ENCODE measurements at regions not wholly inside any gene's neighbourhood (a gene's known extent, or its start where the extent isn't known, plus 50 kb on each side); places are given as distances from the start of the nearest gene placed in this dataset.

- Mint-ChIP-seq H3K27me3 (no peaks in the 10 kb centered on the region), H3K27ac (no peak overlapping the region), H3K36me3 (no peaks in the 10 kb centered on the region), H3K4me1 (no peaks in the 10 kb centered on the region), H3K9me3 (no peaks in the 10 kb centered on the region), H3K4me3 (no peak overlapping the region)
Observed at GRCh38 chr18:27614951-27615844, 430.1 kb upstream of the CHST9 start.

GRCh38 chr18:27609221-27609620 lies 424.1 kb upstream of the CHST9 start:
- H3K4me1 Mint-ChIP-seq, result no peaks in the 10 kb centered on the region
- H3K27ac Mint-ChIP-seq, result no peak overlapping the region
- H3K27me3 Mint-ChIP-seq, result peaks cover 1% of the 10 kb centered on the region
- no peaks in the 10 kb centered on the region for H3K9me3 Mint-ChIP-seq
- H3K4me3 Mint-ChIP-seq, result no peak overlapping the region
- H3K36me3 Mint-ChIP-seq, result no peaks in the 10 kb centered on the region

- Mint-ChIP-seq H3K9me3 (no peaks in the 10 kb centered on the region), H3K4me3 (no peak overlapping the region), H3K27me3 (peaks cover 1% of the 10 kb centered on the region), H3K27ac (no peak overlapping the region), H3K36me3 (no peaks in the 10 kb centered on the region), H3K4me1 (no peaks in the 10 kb centered on the region)
Observed at GRCh38 chr18:27608742-27609141, 423.6 kb upstream of the CHST9 start.

- no peaks in the 10 kb centered on the region for H3K4me1 Mint-ChIP-seq
- H3K27ac Mint-ChIP-seq, result no peak overlapping the region
- H3K4me3 Mint-ChIP-seq, result no peak overlapping the region
- H3K9me3 Mint-ChIP-seq, result no peaks in the 10 kb centered on the region
- H3K36me3 Mint-ChIP-seq, result no peaks in the 10 kb centered on the region
- peaks cover 1% of the 10 kb centered on the region for H3K27me3 Mint-ChIP-seq
Observed at GRCh38 chr18:27608174-27608573, 423.1 kb upstream of the CHST9 start.

GRCh38 chr18:27606741-27607140 lies 421.6 kb upstream of the CHST9 start:
- H3K4me3 Mint-ChIP-seq, result no peak overlapping the region
- H3K27me3 Mint-ChIP-seq, result peaks cover 1% of the 10 kb centered on the region
- no peak overlapping the region for H3K27ac Mint-ChIP-seq
- H3K4me1 Mint-ChIP-seq, result no peaks in the 10 kb centered on the region
- no peaks in the 10 kb centered on the region for H3K36me3 Mint-ChIP-seq
- H3K9me3 Mint-ChIP-seq, result no peaks in the 10 kb centered on the region

GRCh38 chr18:27605107-27605834 lies 420.2 kb upstream of the CHST9 start:
- H3K36me3 Mint-ChIP-seq, result no peaks in the 10 kb centered on the region
- H3K27ac Mint-ChIP-seq, result no peak overlapping the region
- H3K4me3 Mint-ChIP-seq, result no peak overlapping the region
- peaks cover 1% of the 10 kb centered on the region for H3K27me3 Mint-ChIP-seq
- H3K4me1 Mint-ChIP-seq, result no peaks in the 10 kb centered on the region
- H3K9me3 Mint-ChIP-seq, result no peaks in the 10 kb centered on the region

GRCh38 chr18:27604583-27604982 lies 419.5 kb upstream of the CHST9 start:
- H3K27me3 Mint-ChIP-seq, result peaks cover 1% of the 10 kb centered on the region
- H3K9me3 Mint-ChIP-seq, result no peaks in the 10 kb centered on the region
- no peak overlapping the region for H3K4me3 Mint-ChIP-seq
- no peaks in the 10 kb centered on the region for H3K36me3 Mint-ChIP-seq
- no peaks in the 10 kb centered on the region for H3K4me1 Mint-ChIP-seq
- H3K27ac Mint-ChIP-seq, result no peak overlapping the region

- H3K9me3 Mint-ChIP-seq, result no peaks in the 10 kb centered on the region
- no peaks in the 10 kb centered on the region for H3K27me3 Mint-ChIP-seq
- H3K36me3 Mint-ChIP-seq, result no peaks in the 10 kb centered on the region
- H3K4me3 Mint-ChIP-seq, result no peak overlapping the region
- no peak overlapping the region for H3K27ac Mint-ChIP-seq
- no peaks in the 10 kb centered on the region for H3K4me1 Mint-ChIP-seq
Observed at GRCh38 chr18:27602092-27602491, 417.0 kb upstream of the CHST9 start.

- no peaks in the 10 kb centered on the region for H3K9me3 Mint-ChIP-seq
- H3K4me1 Mint-ChIP-seq, result no peaks in the 10 kb centered on the region
- no peak overlapping the region for H3K27ac Mint-ChIP-seq
- no peaks in the 10 kb centered on the region for H3K27me3 Mint-ChIP-seq
- no peak overlapping the region for H3K4me3 Mint-ChIP-seq
- H3K36me3 Mint-ChIP-seq, result no peaks in the 10 kb centered on the region
Observed at GRCh38 chr18:27600245-27600644, 415.1 kb upstream of the CHST9 start.

GRCh38 chr18:27599202-27599829 lies 414.2 kb upstream of the CHST9 start:
- Mint-ChIP-seq H3K4me1 (no peaks in the 10 kb centered on the region), H3K9me3 (no peaks in the 10 kb centered on the region), H3K36me3 (no peaks in the 10 kb centered on the region), H3K4me3 (no peak overlapping the region), H3K27me3 (no peaks in the 10 kb centered on the region), H3K27ac (no peak overlapping the region)

- no peaks in the 10 kb centered on the region for H3K27me3 Mint-ChIP-seq
Observed at GRCh38 chr18:27595113-27595838, 410.2 kb upstream of the CHST9 start.

GRCh38 chr18:27585602-27586173 lies 400.6 kb upstream of the CHST9 start:
- Mint-ChIP-seq H3K36me3 (no peaks in the 10 kb centered on the region), H3K4me3 (no peak overlapping the region), H3K4me1 (no peaks in the 10 kb centered on the region), H3K27me3 (no peaks in the 10 kb centered on the region), H3K9me3 (no peaks in the 10 kb centered on the region), H3K27ac (no peak overlapping the region)

More at GRCh38 chr18:27595113-27595838, 410.2 kb upstream of the CHST9 start:
- Mint-ChIP-seq H3K4me1 (no peaks in the 10 kb centered on the region), H3K27ac (no peak overlapping the region), H3K9me3 (no peaks in the 10 kb centered on the region), H3K36me3 (no peaks in the 10 kb centered on the region), H3K4me3 (no peak overlapping the region)

GRCh38 chr18:27583466-27583865 lies 398.4 kb upstream of the CHST9 start:
- H3K9me3 Mint-ChIP-seq, result no peaks in the 10 kb centered on the region
- no peak overlapping the region for H3K27ac Mint-ChIP-seq
- no peaks in the 10 kb centered on the region for H3K36me3 Mint-ChIP-seq
- no peaks in the 10 kb centered on the region for H3K27me3 Mint-ChIP-seq
- H3K4me1 Mint-ChIP-seq, result no peaks in the 10 kb centered on the region
- no peak overlapping the region for H3K4me3 Mint-ChIP-seq

- H3K27ac Mint-ChIP-seq, result no peak overlapping the region
Observed at GRCh38 chr18:27582760-27583412, 397.8 kb upstream of the CHST9 start.

More at GRCh38 chr18:27582760-27583412, 397.8 kb upstream of the CHST9 start:
- no peaks in the 10 kb centered on the region for H3K9me3 Mint-ChIP-seq
- no peaks in the 10 kb centered on the region for H3K4me1 Mint-ChIP-seq
- H3K36me3 Mint-ChIP-seq, result no peaks in the 10 kb centered on the region
- no peaks in the 10 kb centered on the region for H3K27me3 Mint-ChIP-seq
- no peak overlapping the region for H3K4me3 Mint-ChIP-seq
